Motor neuron (in vitro differentiated cells): ENCODE measurements at regions not wholly inside any gene's neighbourhood (a gene's known extent, or its start where the extent isn't known, plus 50 kb on each side); places are given as distances from the start of the nearest gene placed in this dataset.
"Not testable (repeated sequence)": the region's sequence is repeated elsewhere in the genome, so short reads cannot be mapped to it uniquely, and the experiment has no call there.

Source experiments
- ATAC-seq, 8 experiments: fragments of 200-7000 bp; cut with Tn5 transposase; replicated peaks in 6 of 8; 2 replicates each; pipeline ENCODE4 v1.8.0; 2021; ENCODE audit warnings: mild to moderate bottlenecking in 8 of 8, moderate library complexity in 8 of 8
- H3K27ac ChIP-seq, 2 donors: fragments of 250-450 bp; sonication (Bioruptor Pico); 2 replicates each; pipeline ENCODE4 v1.9.0; 2021; ENCODE audit warnings: antibody characterized with exemption in 2 of 2, mild to moderate bottlenecking in 2 of 2, moderate library complexity in 1 of 2
- H3K4me1 ChIP-seq, 2 donors: fragments of 250-450 bp; sonication (Bioruptor Pico); replicated peaks in 1 of 2; 2 replicates each; pipeline ENCODE4 v1.6.1; 2021; ENCODE audit warnings: antibody characterized with exemption in 2 of 2, mild to moderate bottlenecking in 2 of 2, moderate library complexity in 1 of 2
- H3K4me3 ChIP-seq, 5 donors: fragments of 250-450 bp; sonication (Bioruptor Pico); 2 replicates each; pipeline ENCODE4 v1.9.0; 2021; ENCODE audit warnings: antibody characterized with exemption in 5 of 5, mild to moderate bottlenecking in 5 of 5, moderate library complexity in 4 of 5
- WGBS, 10 experiments: fragments of 450-650 bp; shearing (Covaris generic); methylation state at CpG; one replicate each; pipeline ENCODE4 v1.0.0; 2022; 5-methylcytosine and 5-hydroxymethylcytosine counted together
- in situ Hi-C, 9 experiments: fragments of 400-800 bp; cut with MboI; loops; one replicate each; pipeline ENCODE4 v1.15.0; 2021; ENCODE audit warnings: low sequenced_read_pairs in 9 of 9, low pct_unique_long_range_greater_than_20kb in 2 of 9; ENCODE audit not compliant: unreplicated experiment in 9 of 9

GRCh38 chr10:22158426-22158825, 59.4 kb downstream of the EBLN1 start:
- 51 to 100% (median 75%) methylated on average over 2 to 3 of the region's 3 CpGs; no CpG with 5 or more reads in 1 of the 10 experiments for WGBS, 10 experiments
- no peak overlapping the region for H3K4me3 ChIP-seq
- no peak for ATAC-seq
- no peaks in the 10 kb centered on the region for H3K4me1 ChIP-seq
- in situ Hi-C loops = no loop called here
- no peak overlapping the region for H3K27ac ChIP-seq

GRCh38 chr10:22156750-22157149, 61.1 kb downstream of the EBLN1 start:
- no peaks in the 10 kb centered on the region for H3K4me1 ChIP-seq
- H3K27ac ChIP-seq = no peak overlapping the region
- 16 to 91% (median 71%) methylated on average over 1 to 3 of the region's 3 CpGs; no CpG with 5 or more reads in 1 of the 10 experiments for WGBS, 10 experiments
- ATAC-seq = no peak
- H3K4me3 ChIP-seq = no peak overlapping the region
- in situ Hi-C loops = no loop called here

DNA sequence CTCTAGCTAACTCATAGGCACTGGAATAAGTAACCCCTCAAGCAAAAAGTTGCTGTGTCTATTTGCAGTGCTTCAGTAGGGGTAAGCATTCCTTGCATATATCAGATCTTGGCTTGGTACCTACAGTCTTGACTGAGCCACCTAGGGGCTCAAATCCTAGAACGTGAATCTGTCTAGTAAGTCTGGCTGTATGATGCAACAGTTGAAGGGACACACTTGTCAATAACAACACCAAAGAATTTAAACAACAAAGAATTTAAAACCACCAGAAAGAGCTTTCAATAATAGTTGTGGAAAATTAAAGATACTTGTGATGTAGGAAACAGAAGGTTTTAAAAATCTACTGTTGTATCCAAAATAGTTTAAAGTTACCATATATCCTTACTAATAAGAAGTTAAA, 65.4 kb downstream of the EBLN1 start:
- no peak overlapping the region for H3K4me3 ChIP-seq
- no peak overlapping the region for H3K27ac ChIP-seq
- ATAC-seq = no peak
- in situ Hi-C loops = no loop called here
- 0 to 100% (median 43%) methylated on average over 1 of the region's 1 CpG; no CpG with 5 or more reads in 3 of the 10 experiments for WGBS, 10 experiments
- no peaks in the 10 kb centered on the region for H3K4me1 ChIP-seq

DNA sequence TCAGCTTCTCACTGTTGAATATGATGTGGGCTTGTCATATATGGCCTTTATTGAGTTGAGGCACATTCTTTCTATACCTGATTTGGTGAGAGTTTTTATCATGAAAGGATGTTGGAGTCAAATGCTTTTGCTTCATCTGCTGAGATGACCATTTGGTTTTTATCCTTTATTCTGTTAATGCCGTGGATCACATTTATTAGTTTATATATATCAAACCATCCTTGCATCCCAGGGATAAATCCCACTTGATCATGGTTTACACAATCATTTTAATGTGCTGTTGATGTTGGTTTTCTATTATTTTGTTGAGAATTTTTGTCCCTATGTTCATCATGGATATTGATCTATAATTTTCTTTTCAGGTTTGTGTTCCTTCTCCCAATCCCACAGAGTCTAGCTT, 67.0 kb downstream of the EBLN1 start:
- H3K4me1 ChIP-seq = no peaks in the 10 kb centered on the region
- 0 to 100% (median 31%) methylated on average over 1 of the region's 1 CpG; no CpG with 5 or more reads in 4 of the 10 experiments for WGBS, 10 experiments
- no peak overlapping the region for H3K27ac ChIP-seq
- ATAC-seq = no peak
- H3K4me3 ChIP-seq = no peak overlapping the region
- in situ Hi-C loops = no loop called here

DNA sequence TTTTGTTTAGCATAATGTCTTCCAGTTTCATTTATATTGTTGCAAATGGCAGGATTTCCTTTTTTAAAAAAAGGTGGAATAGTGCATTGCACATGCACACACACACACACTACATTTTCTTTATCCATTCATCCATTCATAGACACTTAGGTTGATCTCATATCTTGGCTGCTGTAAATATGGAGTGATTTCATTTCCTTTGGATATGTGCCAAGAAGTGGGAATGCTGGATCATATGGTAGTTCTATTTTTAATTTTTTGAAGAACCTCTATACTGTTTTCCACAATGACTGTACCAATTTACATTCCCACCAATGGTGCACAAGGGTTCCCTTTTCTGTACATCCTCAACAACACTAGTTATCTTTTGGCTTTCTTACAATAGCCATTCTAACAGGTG, 68.9 kb downstream of the EBLN1 start:
- H3K4me3 ChIP-seq = no peak overlapping the region
- no peak overlapping the region for H3K27ac ChIP-seq
- no peaks in the 10 kb centered on the region for H3K4me1 ChIP-seq
- in situ Hi-C loops = no loop called here
- ATAC-seq = no peak

DNA sequence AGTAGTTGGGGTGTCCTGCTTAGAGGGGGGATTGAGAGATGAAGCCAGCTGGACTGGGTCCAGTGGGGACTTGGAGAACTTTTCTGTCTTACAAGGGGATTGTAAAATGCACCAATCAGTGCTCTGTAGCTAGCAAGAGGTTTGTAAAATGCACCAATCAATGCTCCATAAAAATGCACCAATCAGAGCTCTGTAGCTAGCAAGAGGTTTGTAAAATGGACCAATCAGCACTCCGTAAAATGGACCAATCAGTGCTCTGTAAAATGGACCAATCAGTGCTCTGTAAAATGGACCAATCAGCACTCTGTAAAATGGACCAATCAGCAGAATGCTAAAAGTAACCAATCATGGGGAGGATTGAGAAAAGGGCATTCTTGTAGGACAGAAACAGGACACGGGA, 71.9 kb downstream of the EBLN1 start:
- ATAC-seq = not testable (repeated sequence)
- 6 to 100% (median 85%) methylated on average over 1 to 2 of the region's 2 CpGs; no CpG with 5 or more reads in 2 of the 10 experiments for WGBS, 10 experiments

DNA sequence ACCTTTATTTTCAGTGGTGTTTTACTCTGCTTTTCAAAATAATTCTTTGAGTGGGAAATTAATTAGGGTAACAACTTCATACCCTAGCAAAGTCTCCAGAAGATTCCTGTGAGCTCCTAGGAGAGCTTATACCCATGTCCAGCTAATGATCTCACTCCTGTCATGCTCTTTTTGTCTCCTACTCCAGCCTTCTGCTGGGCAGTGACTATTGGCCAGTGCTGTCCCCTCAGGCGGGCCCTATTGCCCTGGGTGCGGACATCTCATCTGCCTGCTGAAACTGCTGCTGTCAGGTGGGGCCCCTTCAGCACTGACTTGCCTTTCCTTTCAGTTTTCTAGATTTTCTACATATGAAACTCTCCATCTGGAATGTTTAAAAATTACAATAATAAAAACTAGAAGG, 80.3 kb downstream of the EBLN1 start:
- H3K4me1 ChIP-seq = no peaks in the 10 kb centered on the region
- H3K27ac ChIP-seq = no peak overlapping the region
- no peak overlapping the region for H3K4me3 ChIP-seq
- 14 to 85% (median 62%) methylated on average over 1 to 2 of the region's 2 CpGs; no CpG with 5 or more reads in 5 of the 10 experiments for WGBS, 10 experiments
- peak in 4 of 8 experiments; percentile 33 to 99 (median 62) for ATAC-seq
- in situ Hi-C loops = no loop called here

More for the DNA sequence above, 71.9 kb downstream of the EBLN1 start:
- in situ Hi-C loops, H3K4me1 ChIP-seq, H3K27ac ChIP-seq, H3K4me3 ChIP-seq: not testable (repeated sequence)

- no peak for ATAC-seq
- H3K4me3 ChIP-seq = no peak overlapping the region
- no peaks in the 10 kb centered on the region for H3K4me1 ChIP-seq
- WGBS, 10 experiments = 31 to 94% (median 88%) methylated on average over 2 to 9 of the region's 9 CpGs; no CpG with 5 or more reads in 1 of the 10 experiments
- in situ Hi-C loops = no loop called here
- H3K27ac ChIP-seq = no peak overlapping the region
Observed at GRCh38 chr10:22135591-22135990, 82.2 kb downstream of the EBLN1 start.

DNA sequence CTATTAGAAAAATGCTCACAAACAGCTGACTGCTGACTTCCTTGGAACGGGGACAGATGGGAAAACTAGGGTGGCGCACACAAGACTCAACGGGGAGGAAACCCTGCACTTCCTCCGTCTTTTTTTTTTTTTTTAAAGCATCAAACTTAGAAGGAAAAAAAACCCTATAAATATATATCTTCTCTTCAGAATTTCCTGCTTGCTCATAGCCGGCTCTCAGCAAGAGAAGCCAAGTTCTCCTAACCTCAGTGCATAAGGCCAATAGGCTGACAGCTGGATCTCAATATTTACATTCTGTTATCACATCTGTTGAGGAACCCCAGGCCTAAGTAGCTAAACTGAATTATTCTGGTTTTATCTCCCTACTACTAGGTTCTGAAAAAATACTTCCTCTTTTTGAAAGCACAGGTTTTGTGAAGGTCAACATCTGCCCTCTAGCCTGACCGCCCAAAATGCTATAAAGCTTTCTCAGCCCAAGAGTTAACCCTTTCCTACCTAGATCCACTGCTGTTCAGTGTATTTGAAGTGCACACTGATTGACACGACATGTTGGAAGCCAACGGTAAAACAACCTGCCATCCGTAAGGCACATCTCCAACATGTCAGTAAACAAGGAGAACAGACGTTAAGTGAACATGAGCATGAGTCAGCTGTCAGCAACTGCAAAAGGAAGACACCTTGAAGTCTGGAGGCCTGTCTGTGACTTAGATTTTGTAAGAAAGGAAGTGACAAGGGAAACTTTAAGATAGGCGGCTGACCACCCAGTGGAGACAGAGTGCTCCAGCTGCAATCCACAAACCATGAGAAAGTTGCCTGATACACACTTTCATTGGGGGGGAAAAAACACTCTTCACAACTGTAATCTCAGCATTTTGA, 83.8 kb downstream of the EBLN1 start:
- ATAC-seq = peak in 2 of 8 experiments; percentile 29 to 52
- WGBS, 10 experiments = 28 to 100% (median 73%) methylated on average over 1 to 8 of the region's 11 CpGs
- in situ Hi-C loops = no loop called here
- Histone ChIP-seq H3K4me3 (no peak overlapping the region), H3K27ac (no peak overlapping the region), H3K4me1 (no peaks in the 10 kb centered on the region)

DNA sequence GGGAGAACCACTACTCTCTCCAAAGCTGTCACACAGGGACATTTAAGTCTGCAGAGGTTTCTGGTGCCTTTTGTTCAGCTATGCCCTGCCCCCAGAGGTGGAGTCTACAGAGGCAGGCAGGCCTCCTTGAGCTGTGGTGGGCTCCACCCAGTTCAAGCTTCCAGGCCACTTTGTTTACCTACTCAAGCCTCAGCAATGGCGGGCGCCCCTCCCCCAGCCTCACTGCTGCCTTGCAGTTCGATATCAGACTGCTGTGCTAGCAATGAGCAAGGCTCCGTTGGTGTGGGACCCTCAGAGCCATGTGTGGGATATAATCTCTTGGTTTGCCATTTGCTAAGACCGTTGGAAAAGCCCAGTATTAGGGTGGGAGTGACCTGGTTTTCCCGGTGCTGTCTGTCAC, 87.0 kb downstream of the EBLN1 start:
- ATAC-seq, H3K27ac ChIP-seq, H3K4me3 ChIP-seq, in situ Hi-C loops, H3K4me1 ChIP-seq: not testable (repeated sequence)
- WGBS, 10 experiments = 0 to 53% (median 48%) methylated on average over 1 to 3 of the region's 6 CpGs; no CpG with 5 or more reads in 7 of the 10 experiments

DNA sequence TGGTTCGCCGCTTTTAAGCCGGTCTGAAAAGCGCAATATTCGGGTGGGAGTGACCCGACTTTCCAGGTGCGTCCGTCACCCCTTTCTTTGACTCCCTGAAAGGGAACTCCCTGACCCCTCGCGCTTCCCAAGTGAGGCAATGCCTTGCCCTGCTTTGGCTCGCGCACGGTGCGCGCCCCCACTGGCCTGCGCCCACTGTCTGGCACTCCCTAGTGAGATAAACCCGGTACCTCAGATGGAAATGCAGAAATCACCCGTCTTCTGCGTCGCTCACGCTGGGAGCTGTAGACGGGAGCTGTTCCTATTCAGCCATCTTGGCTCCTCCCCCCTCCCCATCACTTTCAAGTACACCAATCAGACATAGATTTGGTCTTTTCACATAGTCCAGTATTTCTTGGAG, 88.2 kb downstream of the EBLN1 start:
- 100% methylated on average over 1 of the region's 22 CpGs; no CpG with 5 or more reads in 9 of the 10 experiments for WGBS, 10 experiments
- in situ Hi-C loops, ATAC-seq: not testable (repeated sequence)

DNA sequence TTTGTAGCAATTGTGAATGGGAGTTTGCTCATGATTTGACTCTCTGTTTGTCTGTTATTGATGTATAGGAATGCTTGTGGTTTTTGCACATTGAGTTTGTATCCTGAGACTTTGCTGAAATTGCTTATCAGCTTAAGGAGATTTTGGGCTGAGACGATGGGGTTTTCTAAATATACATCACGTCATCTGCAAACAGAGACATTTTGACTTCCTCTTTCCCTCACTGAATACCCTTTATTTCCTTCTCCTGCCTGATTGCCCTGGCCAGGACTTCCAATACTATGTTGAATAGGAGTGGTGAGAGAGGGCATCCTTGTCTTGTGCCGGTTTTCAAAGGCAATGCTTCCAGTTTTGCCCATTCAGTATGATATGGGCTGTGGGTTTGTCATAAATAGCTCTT, 96.6 kb downstream of the EBLN1 start:
- H3K4me3 ChIP-seq, H3K27ac ChIP-seq, H3K4me1 ChIP-seq, ATAC-seq, in situ Hi-C loops: not testable (repeated sequence)
- 40 to 95% (median 80%) methylated on average over 1 to 3 of the region's 3 CpGs; no CpG with 5 or more reads in 3 of the 10 experiments for WGBS, 10 experiments

More for the DNA sequence above, 88.2 kb downstream of the EBLN1 start:
- not testable (repeated sequence) for H3K27ac ChIP-seq, H3K4me3 ChIP-seq, H3K4me1 ChIP-seq

- WGBS, 10 experiments = 40 to 100% (median 83%) methylated on average over 1 of the region's 1 CpG; no CpG with 5 or more reads in 3 of the 10 experiments
- in situ Hi-C loops, ATAC-seq, H3K4me1 ChIP-seq, H3K4me3 ChIP-seq, H3K27ac ChIP-seq: not testable (repeated sequence)
Observed at GRCh38 chr10:22120072-22120471, 97.7 kb downstream of the EBLN1 start.
